ENCODE measurements at regions not wholly inside any gene's neighbourhood (a gene's known extent, or its start where the extent isn't known, plus 50 kb on each side); places are given as distances from the start of the nearest gene placed in this dataset.

DNA sequence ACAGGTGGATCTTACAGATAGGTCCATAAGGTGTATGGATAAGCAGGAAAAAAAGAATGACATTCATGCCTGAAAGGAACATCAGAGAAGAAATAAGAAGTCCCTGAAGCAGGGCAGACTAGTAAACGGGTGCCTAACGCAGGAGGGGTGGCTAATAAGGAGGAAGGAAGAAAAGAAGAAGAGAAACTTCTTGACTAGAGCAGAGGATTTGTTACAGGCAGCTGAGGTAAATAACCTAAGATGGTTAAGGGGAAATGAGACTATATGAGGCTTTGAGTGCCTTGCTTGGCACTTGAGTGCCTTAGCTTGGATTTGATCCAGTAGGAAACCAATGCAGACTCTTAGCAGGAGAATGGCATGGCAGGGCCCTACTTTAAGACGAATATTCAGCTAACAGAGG lies 313.5 kb upstream of the PDE4D start:
- H2AFZ ChIP-seq (ENCODE audit: low read length) = no peak overlapping the region
- no peak overlapping the region for H2BK20ac ChIP-seq (ENCODE audit: low read depth, low read length, poor library complexity, severe bottlenecking)
- H4K5ac ChIP-seq (ENCODE audit: insufficient read length, low read depth, low read length) = no peak overlapping the region
- H2BK120ac ChIP-seq (ENCODE audit: low read depth, low read length, poor library complexity, severe bottlenecking) = no peak overlapping the region
- H2BK5ac ChIP-seq (ENCODE audit: insufficient read length, low read length) = no peak overlapping the region
- H3K79me1 ChIP-seq (ENCODE audit: insufficient read depth, low read depth, low read length, poor library complexity, severe bottlenecking) = no peaks in the 10 kb centered on the region
- Mint-ChIP-seq H3K4me3 (no peak overlapping the region), H3K9me3 (no peaks in the 10 kb centered on the region), H3K36me3 (ENCODE audit: insufficient read depth in 1 of 3, low read depth in 3 of 3) (no peaks in the 10 kb centered on the region), H3K27me3 (ENCODE audit: low read depth) (no peaks in the 10 kb centered on the region), H3K4me1 (peaks cover 11 to 12% of the 10 kb centered on the region in 2 experiments), H3K27ac (no peak overlapping the region; a peak in 1 of 7 replicates)
- H4K91ac ChIP-seq (ENCODE audit: insufficient read length, low read depth, low read length) = no peak overlapping the region
- H2AK5ac ChIP-seq (ENCODE audit: insufficient read length, low read length) = no peak overlapping the region
- H3K18ac ChIP-seq (ENCODE audit: insufficient read length, low read depth, low read length) = no peak overlapping the region
- no peaks in the 10 kb centered on the region for H3K79me2 ChIP-seq (ENCODE audit: insufficient read depth, low read length)
- TF ChIP-seq, protein P1, sequence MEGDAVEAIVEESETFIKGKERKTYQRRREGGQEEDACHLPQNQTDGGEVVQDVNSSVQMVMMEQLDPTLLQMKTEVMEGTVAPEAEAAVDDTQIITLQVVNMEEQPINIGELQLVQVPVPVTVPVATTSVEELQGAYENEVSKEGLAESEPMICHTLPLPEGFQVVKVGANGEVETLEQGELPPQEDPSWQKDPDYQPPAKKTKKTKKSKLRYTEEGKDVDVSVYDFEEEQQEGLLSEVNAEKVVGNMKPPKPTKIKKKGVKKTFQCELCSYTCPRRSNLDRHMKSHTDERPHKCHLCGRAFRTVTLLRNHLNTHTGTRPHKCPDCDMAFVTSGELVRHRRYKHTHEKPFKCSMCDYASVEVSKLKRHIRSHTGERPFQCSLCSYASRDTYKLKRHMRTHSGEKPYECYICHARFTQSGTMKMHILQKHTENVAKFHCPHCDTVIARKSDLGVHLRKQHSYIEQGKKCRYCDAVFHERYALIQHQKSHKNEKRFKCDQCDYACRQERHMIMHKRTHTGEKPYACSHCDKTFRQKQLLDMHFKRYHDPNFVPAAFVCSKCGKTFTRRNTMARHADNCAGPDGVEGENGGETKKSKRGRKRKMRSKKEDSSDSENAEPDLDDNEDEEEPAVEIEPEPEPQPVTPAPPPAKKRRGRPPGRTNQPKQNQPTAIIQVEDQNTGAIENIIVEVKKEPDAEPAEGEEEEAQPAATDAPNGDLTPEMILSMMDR (conservative IDR thresholded peaks at IDR 0.05) = no peak
- H3K56ac ChIP-seq (ENCODE audit: insufficient read length, low read depth, low read length) = no peak overlapping the region
- no peak overlapping the region for H4K8ac ChIP-seq (replicated peaks; ENCODE audit: insufficient read length, low read depth, low read length)
- no peak overlapping the region for H3K9ac ChIP-seq (ENCODE audit: extremely low read depth, insufficient read length, low read length)
- no peaks in the 10 kb centered on the region for H3K9me3 ChIP-seq (ENCODE audit: control insufficient read depth, low read depth, low read length)
- no peaks in the 10 kb centered on the region for H3K27me3 ChIP-seq (ENCODE audit: insufficient read depth, low read length)
- H3T11ph ChIP-seq (ENCODE audit: low read length) = no peak overlapping the region
- H3K27ac ChIP-seq (ENCODE audit: insufficient read length, low read depth, low read length) = no peak overlapping the region
- H3K4me1 ChIP-seq (ENCODE audit: insufficient read depth, low read length) = no peaks in the 10 kb centered on the region; the same call in 1 of the 2 replicates
- DNase-seq = no peak
- no peak overlapping the region for H3K4me2 ChIP-seq (ENCODE audit: insufficient read depth, insufficient read length, low read length)
- no peak overlapping the region for H2BK15ac ChIP-seq (ENCODE audit: low read depth, low read length)
- no peak overlapping the region for H3K4ac ChIP-seq (ENCODE audit: low read depth, low read length)
- H3K23ac ChIP-seq (ENCODE audit: insufficient read length, low read depth, low read length) = no peak overlapping the region
- no peaks in the 10 kb centered on the region for H4K20me1 ChIP-seq (ENCODE audit: control insufficient read depth, insufficient read depth, insufficient read length)
- H3K14ac ChIP-seq (ENCODE audit: insufficient read depth, low read length) = no peak overlapping the region
- no peaks in the 10 kb centered on the region for H3K23me2 ChIP-seq (ENCODE audit: insufficient read length, low read depth, low read length, poor library complexity, severe bottlenecking)
- no CpG with 5 or more reads among the region's 3 CpGs for WGBS (ENCODE audit: extremely low coverage, insufficient read length, low lambda C conversion rate)
- H2BK12ac ChIP-seq (ENCODE audit: insufficient read length, low read depth, low read length) = no peak overlapping the region

Measured in H9 (cell line).